Tibial nerve (tissue), 3 donors: ENCODE measurements at regions not wholly inside any gene's neighbourhood (a gene's known extent, or its start where the extent isn't known, plus 50 kb on each side); places are given as distances from the start of the nearest gene placed in this dataset.

Source experiments
- CTCF ChIP-seq, 5 experiments: fragments of 200-600 bp in 3 of 5; fragments of 450-650 bp in 2 of 5; sonication (generic) in 3 of 5; IDR thresholded peaks; one replicate each; pipeline ENCODE4 v1.5.1; 2016 to 2019; ENCODE audit warnings: antibody characterized with exemption in 5 of 5, mild to moderate bottlenecking in 3 of 5, moderate library complexity in 2 of 5
- POLR2A ChIP-seq, 2 donors: fragments of 450-650 bp; IDR thresholded peaks; one replicate each; pipeline ENCODE4 v1.6.1; 2017; ENCODE audit warnings: antibody characterized with exemption in 2 of 2, mild to moderate bottlenecking in 2 of 2, moderate library complexity in 2 of 2

GRCh38 chr1:163614361-163614760 is 292.6 kb downstream of the NUF2 start:
- TF ChIP-seq CTCF (IDR thresholded peaks at IDR 0.05), result no peak
- TF ChIP-seq POLR2A (IDR thresholded peaks at IDR 0.05), result no peak
